Parathyroid adenoma (tissue), 2 donors: ENCODE measurements at regions not wholly inside any gene's neighbourhood (a gene's known extent, or its start where the extent isn't known, plus 50 kb on each side); places are given as distances from the start of the nearest gene placed in this dataset.

Experiments
- H2AFZ ChIP-seq: fragments of 300-600 bp; sonication (generic); one replicate; pipeline ENCODE4 v1.7.0; 2017; ENCODE audit warnings: antibody characterized with exemption, mild to moderate bottlenecking
- H3K27ac ChIP-seq: fragments of 300-600 bp; sonication (generic); one replicate; pipeline ENCODE4 v1.7.0; 2017
- H3K27me3 ChIP-seq: fragments of 300-600 bp; sonication (generic); one replicate; pipeline ENCODE4 v1.7.0; 2017; ENCODE audit warnings: low read length; ENCODE audit not compliant: control insufficient read depth, insufficient read depth
- H3K36me3 ChIP-seq: fragments of 300-600 bp; sonication (generic); one replicate; pipeline ENCODE4 v1.7.0; 2017; ENCODE audit warnings: low read length; ENCODE audit not compliant: control insufficient read depth, insufficient read depth
- H3K4me1 ChIP-seq: fragments of 300-600 bp; sonication (generic); one replicate; pipeline ENCODE4 v1.7.0; 2017; ENCODE audit warnings: control low read depth
- H3K4me2 ChIP-seq: fragments of 300-600 bp; sonication (generic); one replicate; pipeline ENCODE4 v1.7.0; 2017; ENCODE audit warnings: low read length
- H3K4me3 ChIP-seq: fragments of 300-600 bp; sonication (generic); one replicate; pipeline ENCODE4 v1.7.0; 2017; ENCODE audit warnings: low read depth, low read length
- H3K79me2 ChIP-seq: fragments of 300-600 bp; sonication (generic); one replicate; pipeline ENCODE4 v1.7.0; 2017; ENCODE audit warnings: control low read depth
- H3K9ac ChIP-seq: fragments of 300-600 bp; sonication (generic); one replicate; pipeline ENCODE4 v1.7.0; 2017; ENCODE audit warnings: mild to moderate bottlenecking
- H3K9me3 ChIP-seq: fragments of 300-600 bp; sonication (generic); one replicate; pipeline ENCODE4 v1.7.0; 2017; ENCODE audit warnings: low read length; ENCODE audit not compliant: control insufficient read depth
- TF ChIP-seq, protein P1 (sequence below): fragments of 300-600 bp; sonication (generic); IDR thresholded peaks from one replicate; pipeline ENCODE4 v1.7.0; 2017; ENCODE audit warnings: antibody characterized with exemption, mild to moderate bottlenecking
- donor health status: primary hyperparathyroidism.

DNA sequence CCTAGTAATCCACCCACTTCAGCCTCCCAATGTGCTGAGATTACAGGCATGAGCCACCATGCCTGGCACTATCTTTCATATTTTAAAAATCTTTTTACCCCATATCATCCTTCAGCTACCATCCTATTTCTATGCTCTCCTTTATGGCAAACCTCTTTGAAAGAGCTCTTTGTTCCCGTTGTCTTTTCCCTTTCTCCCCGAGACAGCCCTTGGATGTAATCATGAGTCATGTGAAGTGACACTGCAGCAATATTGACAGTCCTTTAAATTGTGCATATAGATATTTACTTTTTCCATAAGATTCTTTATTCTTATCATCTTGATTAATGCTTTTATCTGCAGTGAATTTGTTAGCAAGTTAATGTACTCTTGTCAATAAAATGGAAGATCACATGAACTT lies 286.6 kb downstream of the ANKRD7 start:
- H3K79me2 ChIP-seq, result no peaks in the 10 kb centered on the region
- no peaks in the 10 kb centered on the region for H3K27me3 ChIP-seq
- H3K9me3 ChIP-seq, result no peaks in the 10 kb centered on the region
- no peaks in the 10 kb centered on the region for H3K36me3 ChIP-seq
- no peak overlapping the region for H2AFZ ChIP-seq
- H3K9ac ChIP-seq, result no peak overlapping the region
- TF ChIP-seq, protein P1, sequence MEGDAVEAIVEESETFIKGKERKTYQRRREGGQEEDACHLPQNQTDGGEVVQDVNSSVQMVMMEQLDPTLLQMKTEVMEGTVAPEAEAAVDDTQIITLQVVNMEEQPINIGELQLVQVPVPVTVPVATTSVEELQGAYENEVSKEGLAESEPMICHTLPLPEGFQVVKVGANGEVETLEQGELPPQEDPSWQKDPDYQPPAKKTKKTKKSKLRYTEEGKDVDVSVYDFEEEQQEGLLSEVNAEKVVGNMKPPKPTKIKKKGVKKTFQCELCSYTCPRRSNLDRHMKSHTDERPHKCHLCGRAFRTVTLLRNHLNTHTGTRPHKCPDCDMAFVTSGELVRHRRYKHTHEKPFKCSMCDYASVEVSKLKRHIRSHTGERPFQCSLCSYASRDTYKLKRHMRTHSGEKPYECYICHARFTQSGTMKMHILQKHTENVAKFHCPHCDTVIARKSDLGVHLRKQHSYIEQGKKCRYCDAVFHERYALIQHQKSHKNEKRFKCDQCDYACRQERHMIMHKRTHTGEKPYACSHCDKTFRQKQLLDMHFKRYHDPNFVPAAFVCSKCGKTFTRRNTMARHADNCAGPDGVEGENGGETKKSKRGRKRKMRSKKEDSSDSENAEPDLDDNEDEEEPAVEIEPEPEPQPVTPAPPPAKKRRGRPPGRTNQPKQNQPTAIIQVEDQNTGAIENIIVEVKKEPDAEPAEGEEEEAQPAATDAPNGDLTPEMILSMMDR, result no peak
- H3K4me2 ChIP-seq, result no peak overlapping the region
- H3K4me3 ChIP-seq, result no peak overlapping the region
- H3K27ac ChIP-seq, result no peak overlapping the region
- no peaks in the 10 kb centered on the region for H3K4me1 ChIP-seq

DNA sequence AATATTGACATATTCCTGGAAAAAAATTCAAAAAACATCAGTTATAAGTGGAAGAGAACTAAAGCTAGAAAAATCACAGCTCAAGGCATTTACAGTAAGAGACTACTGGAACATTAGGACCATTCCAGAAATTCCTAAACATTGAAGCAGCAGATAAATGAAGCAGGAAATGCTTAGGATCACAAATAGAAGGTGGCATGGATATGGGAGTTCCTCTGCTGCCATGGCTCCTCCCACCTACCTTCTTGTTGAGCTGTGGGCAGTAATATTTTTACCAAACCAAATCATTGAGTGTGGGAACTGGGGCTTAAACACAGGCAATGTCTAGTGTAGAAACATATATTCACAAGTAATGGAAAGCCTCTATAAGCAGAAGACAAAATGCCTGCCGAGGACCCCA lies 292.8 kb downstream of the ANKRD7 start:
- Histone ChIP-seq H3K4me2 (no peak overlapping the region), H3K79me2 (no peaks in the 10 kb centered on the region), H2AFZ (no peak overlapping the region), H3K27me3 (no peaks in the 10 kb centered on the region), H3K4me3 (no peak overlapping the region), H3K36me3 (no peaks in the 10 kb centered on the region), H3K4me1 (no peaks in the 10 kb centered on the region), H3K9me3 (no peaks in the 10 kb centered on the region), H3K27ac (no peak overlapping the region), H3K9ac (no peak overlapping the region)
- TF ChIP-seq, protein P1, result no peak

DNA sequence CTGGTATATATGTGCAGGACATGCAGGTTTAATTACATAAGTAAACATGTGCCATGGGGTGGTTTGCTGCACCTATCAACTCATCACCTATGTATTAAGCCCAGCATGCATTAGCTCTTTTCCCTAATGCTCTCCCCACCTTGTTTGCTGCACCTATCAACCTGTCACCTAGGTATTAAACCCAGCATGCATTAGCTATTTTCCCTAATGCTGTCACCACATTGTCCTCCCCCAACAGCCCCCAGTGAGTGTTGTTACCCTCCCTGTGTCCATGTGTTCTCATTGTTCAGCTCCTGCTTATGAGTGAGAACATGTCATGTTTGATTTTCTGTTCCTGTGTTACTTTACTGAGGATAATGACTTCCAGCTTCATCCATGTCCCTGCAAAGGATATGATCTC lies 300.5 kb downstream of the ANKRD7 start:
- Histone ChIP-seq H3K27ac (no peak overlapping the region), H3K36me3 (no peaks in the 10 kb centered on the region), H3K9ac (no peak overlapping the region), H3K4me2 (no peak overlapping the region), H3K4me1 (no peaks in the 10 kb centered on the region), H3K27me3 (no peaks in the 10 kb centered on the region), H3K4me3 (no peak overlapping the region), H2AFZ (no peak overlapping the region), H3K79me2 (no peaks in the 10 kb centered on the region), H3K9me3 (no peaks in the 10 kb centered on the region)
- TF ChIP-seq, protein P1, result no peak

DNA sequence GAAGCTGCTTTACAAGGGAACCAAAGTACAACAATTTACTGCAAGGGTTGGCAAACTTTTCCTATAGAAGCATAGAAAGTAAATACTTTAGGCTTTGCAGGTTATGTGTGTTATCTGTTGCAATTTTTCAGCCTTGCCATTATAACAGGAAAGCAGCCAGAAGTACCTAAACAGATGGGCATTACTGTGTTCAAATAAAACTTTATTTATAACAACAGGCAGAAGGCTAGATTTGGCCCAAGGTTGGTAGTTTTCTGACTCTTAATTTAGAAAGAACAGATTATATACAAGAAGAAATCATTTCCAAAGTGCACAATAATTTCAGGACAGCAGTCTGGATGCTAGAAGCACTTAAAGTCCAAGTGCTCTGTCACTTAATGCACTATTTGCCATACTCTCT lies 307.1 kb downstream of the ANKRD7 start:
- H3K4me3 ChIP-seq, result no peak overlapping the region
- no peaks in the 10 kb centered on the region for H3K9me3 ChIP-seq
- H3K4me2 ChIP-seq, result no peak overlapping the region
- no peak overlapping the region for H2AFZ ChIP-seq
- H3K4me1 ChIP-seq, result no peaks in the 10 kb centered on the region
- TF ChIP-seq, protein P1, result no peak
- no peak overlapping the region for H3K9ac ChIP-seq
- H3K27me3 ChIP-seq, result no peaks in the 10 kb centered on the region
- H3K27ac ChIP-seq, result no peak overlapping the region
- no peaks in the 10 kb centered on the region for H3K79me2 ChIP-seq
- no peaks in the 10 kb centered on the region for H3K36me3 ChIP-seq

DNA sequence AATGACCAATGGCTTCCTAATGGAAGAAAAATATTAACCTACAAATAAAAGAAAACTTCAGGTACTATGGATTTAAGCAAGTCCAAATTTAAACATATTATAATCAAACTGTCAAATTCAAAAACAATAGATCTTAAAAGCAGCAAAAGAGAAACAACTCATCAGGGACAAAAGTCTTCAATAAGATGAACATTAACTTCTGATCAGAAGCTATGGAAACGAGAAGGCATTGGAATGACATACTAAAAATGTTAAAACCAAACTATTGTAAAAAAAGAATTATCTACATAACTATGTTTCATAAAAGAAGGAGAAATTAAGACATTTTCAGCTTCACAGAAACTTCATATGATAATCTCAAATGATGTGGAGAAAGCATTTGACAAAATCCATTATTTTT lies 334.7 kb downstream of the ANKRD7 start:
- no peak overlapping the region for H3K27ac ChIP-seq
- H3K4me3 ChIP-seq, result no peak overlapping the region
- H3K9ac ChIP-seq, result no peak overlapping the region
- no peaks in the 10 kb centered on the region for H3K27me3 ChIP-seq
- no peaks in the 10 kb centered on the region for H3K9me3 ChIP-seq
- H3K79me2 ChIP-seq, result no peaks in the 10 kb centered on the region
- no peaks in the 10 kb centered on the region for H3K36me3 ChIP-seq
- H2AFZ ChIP-seq, result no peak overlapping the region
- no peak overlapping the region for H3K4me2 ChIP-seq
- H3K4me1 ChIP-seq, result no peaks in the 10 kb centered on the region
- TF ChIP-seq, protein P1, result no peak
